HepG2 (cell line): ENCODE measurements at regions not wholly inside any gene's neighbourhood (a gene's known extent, or its start where the extent isn't known, plus 50 kb on each side); places are given as distances from the start of the nearest gene placed in this dataset.
A peak's percentile ranks its signal among the peaks of the same experiment; 100 is the strongest.

Source experiments
- AKAP8 ChIP-seq: sonication (generic); formaldehyde crosslinking; IDR thresholded peaks from 2 replicates; pipeline ENCODE4 v1.5.1; 2020; ENCODE audit warnings: mild to moderate bottlenecking, missing genetic modification reagents
- ATAD3A ChIP-seq: sonication (generic); formaldehyde crosslinking; IDR thresholded peaks from 2 replicates; pipeline ENCODE4 v1.4.0; 2020; ENCODE audit warnings: missing genetic modification reagents
- ELF4 ChIP-seq: sonication (generic); formaldehyde crosslinking; IDR thresholded peaks from 2 replicates; pipeline ENCODE4 v1.5.0; 2020; ENCODE audit warnings: missing genetic modification reagents, mild to moderate bottlenecking, moderate library complexity, borderline replicate concordance
- HMGXB3 ChIP-seq: sonication (generic); formaldehyde crosslinking; IDR thresholded peaks from 2 replicates; pipeline ENCODE4 v1.4.0; 2020; ENCODE audit warnings: missing genetic modification reagents, borderline replicate concordance
- HNRNPH1 ChIP-seq: fragments of 200-400 bp; formaldehyde crosslinking; optimal IDR thresholded peaks from 2 replicates; pipeline ENCODE3; 2017; ENCODE audit warnings: mild to moderate bottlenecking, low read depth, low read length
- KAT2B ChIP-seq: fragments of 150-350 bp; IDR thresholded peaks from 2 replicates; pipeline ENCODE4 v1.6.1; 2014; ENCODE audit warnings: low read depth, low read length, borderline replicate concordance
- PLRG1 ChIP-seq: fragments of 450-650 bp; conservative IDR thresholded peaks from 2 replicates; pipeline ENCODE4 v1.6.1; 2016
- SKI ChIP-seq: fragments of 450-650 bp; IDR thresholded peaks from one replicate; pipeline ENCODE4 v1.6.1; 2018; ENCODE audit warnings: mild to moderate bottlenecking; ENCODE audit not compliant: partially characterized antibody
- SP5 ChIP-seq: IDR thresholded peaks from 2 replicates; pipeline ENCODE4 v1.6.1; 2016; ENCODE audit warnings: low read depth, borderline replicate concordance
- TBP ChIP-seq: sonication (generic); formaldehyde crosslinking; IDR thresholded peaks from 2 replicates; pipeline ENCODE4 v1.5.0; 2020; ENCODE audit warnings: missing genetic modification reagents
- ZNF12 ChIP-seq: sonication (generic); formaldehyde crosslinking; IDR thresholded peaks from 2 replicates; pipeline ENCODE4 v1.5.0; 2020; ENCODE audit warnings: missing genetic modification reagents
- ZNF281 ChIP-seq: sonication (generic); formaldehyde crosslinking; IDR thresholded peaks from 2 replicates; pipeline ENCODE4 v1.4.0; 2020; ENCODE audit warnings: missing genetic modification reagents, borderline replicate concordance
- ZNF331 ChIP-seq: sonication (generic); formaldehyde crosslinking; IDR thresholded peaks from 2 replicates; pipeline ENCODE4 v1.4.0; 2020; ENCODE audit warnings: missing genetic modification reagents
- ZNF350 ChIP-seq: sonication (generic); formaldehyde crosslinking; IDR thresholded peaks from 2 replicates; pipeline ENCODE4 v1.4.0; 2020; ENCODE audit warnings: mild to moderate bottlenecking, low read depth, missing genetic modification reagents, borderline replicate concordance
- TF ChIP-seq, protein P1 (sequence below): IDR thresholded peaks from 2 replicates; pipeline ENCODE4 v1.6.1; 2016; ENCODE audit warnings: low read depth, missing genetic modification reagents, missing compliant biosample characterization
- TF ChIP-seq, protein P2 (sequence below): sonication (generic); formaldehyde crosslinking; IDR thresholded peaks from 2 replicates; pipeline ENCODE4 v1.4.0; 2020; ENCODE audit warnings: missing genetic modification reagents, borderline replicate concordance

DNA sequence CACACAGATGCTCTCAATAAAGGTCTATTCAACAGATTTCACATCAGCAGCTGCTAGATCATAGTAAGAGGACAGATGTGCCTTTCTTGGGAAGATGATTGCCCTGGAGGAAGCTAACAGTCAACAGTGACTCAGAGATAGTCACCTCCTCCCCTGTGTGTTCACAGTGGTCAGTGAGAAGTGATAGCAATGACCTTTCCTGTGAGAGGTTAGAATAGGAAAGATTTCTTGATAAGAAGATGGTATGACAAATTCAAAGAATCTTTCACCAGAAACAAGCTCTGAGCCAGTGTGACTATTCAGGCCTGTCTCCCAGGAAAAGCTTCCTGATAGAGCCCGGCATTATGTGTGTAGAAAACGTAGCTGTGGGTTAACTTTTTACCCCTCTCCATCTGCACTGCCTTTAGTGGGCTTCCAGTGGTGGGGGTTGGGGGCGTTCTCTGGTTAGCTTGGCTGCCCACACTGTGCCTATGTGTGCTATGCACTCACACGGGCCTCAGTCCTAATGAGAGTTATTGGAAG is 66.4 kb upstream of the ARHGAP5 start (continued):
- peak; percentile 26; the same call in 1 of the 2 replicates for TF ChIP-seq ZNF281
- TF ChIP-seq KAT2B = no peak
- no peak for TF ChIP-seq ELF4 (CRISPR knock-in tag)
- TF ChIP-seq HNRNPH1 = no peak
- TF ChIP-seq AKAP8 = no peak
- peak; percentile 45; the same call in 1 of the 2 replicates for TF ChIP-seq SP5
- no peak for TF ChIP-seq ZNF350 (CRISPR knock-in tag)
- TF ChIP-seq SKI = no peak
- no peak for TF ChIP-seq ATAD3A
- TF ChIP-seq HMGXB3 (CRISPR knock-in tag) = 0 out of 2 replicates have a peak, but pooled peaks have one; percentile 36
- no peak for TF ChIP-seq TBP (CRISPR knock-in tag)
- TF ChIP-seq, protein P1, sequence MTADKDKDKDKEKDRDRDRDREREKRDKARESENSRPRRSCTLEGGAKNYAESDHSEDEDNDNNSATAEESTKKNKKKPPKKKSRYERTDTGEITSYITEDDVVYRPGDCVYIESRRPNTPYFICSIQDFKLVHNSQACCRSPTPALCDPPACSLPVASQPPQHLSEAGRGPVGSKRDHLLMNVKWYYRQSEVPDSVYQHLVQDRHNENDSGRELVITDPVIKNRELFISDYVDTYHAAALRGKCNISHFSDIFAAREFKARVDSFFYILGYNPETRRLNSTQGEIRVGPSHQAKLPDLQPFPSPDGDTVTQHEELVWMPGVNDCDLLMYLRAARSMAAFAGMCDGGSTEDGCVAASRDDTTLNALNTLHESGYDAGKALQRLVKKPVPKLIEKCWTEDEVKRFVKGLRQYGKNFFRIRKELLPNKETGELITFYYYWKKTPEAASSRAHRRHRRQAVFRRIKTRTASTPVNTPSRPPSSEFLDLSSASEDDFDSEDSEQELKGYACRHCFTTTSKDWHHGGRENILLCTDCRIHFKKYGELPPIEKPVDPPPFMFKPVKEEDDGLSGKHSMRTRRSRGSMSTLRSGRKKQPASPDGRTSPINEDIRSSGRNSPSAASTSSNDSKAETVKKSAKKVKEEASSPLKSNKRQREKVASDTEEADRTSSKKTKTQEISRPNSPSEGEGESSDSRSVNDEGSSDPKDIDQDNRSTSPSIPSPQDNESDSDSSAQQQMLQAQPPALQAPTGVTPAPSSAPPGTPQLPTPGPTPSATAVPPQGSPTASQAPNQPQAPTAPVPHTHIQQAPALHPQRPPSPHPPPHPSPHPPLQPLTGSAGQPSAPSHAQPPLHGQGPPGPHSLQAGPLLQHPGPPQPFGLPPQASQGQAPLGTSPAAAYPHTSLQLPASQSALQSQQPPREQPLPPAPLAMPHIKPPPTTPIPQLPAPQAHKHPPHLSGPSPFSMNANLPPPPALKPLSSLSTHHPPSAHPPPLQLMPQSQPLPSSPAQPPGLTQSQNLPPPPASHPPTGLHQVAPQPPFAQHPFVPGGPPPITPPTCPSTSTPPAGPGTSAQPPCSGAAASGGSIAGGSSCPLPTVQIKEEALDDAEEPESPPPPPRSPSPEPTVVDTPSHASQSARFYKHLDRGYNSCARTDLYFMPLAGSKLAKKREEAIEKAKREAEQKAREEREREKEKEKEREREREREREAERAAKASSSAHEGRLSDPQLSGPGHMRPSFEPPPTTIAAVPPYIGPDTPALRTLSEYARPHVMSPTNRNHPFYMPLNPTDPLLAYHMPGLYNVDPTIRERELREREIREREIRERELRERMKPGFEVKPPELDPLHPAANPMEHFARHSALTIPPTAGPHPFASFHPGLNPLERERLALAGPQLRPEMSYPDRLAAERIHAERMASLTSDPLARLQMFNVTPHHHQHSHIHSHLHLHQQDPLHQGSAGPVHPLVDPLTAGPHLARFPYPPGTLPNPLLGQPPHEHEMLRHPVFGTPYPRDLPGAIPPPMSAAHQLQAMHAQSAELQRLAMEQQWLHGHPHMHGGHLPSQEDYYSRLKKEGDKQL (CRISPR knock-in tag) = peak; percentile 71; the same call in 1 of the 2 replicates
- TF ChIP-seq, protein P2, sequence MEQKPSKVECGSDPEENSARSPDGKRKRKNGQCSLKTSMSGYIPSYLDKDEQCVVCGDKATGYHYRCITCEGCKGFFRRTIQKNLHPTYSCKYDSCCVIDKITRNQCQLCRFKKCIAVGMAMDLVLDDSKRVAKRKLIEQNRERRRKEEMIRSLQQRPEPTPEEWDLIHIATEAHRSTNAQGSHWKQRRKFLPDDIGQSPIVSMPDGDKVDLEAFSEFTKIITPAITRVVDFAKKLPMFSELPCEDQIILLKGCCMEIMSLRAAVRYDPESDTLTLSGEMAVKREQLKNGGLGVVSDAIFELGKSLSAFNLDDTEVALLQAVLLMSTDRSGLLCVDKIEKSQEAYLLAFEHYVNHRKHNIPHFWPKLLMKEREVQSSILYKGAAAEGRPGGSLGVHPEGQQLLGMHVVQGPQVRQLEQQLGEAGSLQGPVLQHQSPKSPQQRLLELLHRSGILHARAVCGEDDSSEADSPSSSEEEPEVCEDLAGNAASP (CRISPR knock-in tag) = peak; percentile 42; the same call in 1 of the 2 replicates
- 0 out of 2 replicates have a peak, but pooled peaks have one; percentile 28 for TF ChIP-seq ZNF331 (CRISPR knock-in tag)
- peak; percentile 56; the same call in 1 of the 2 replicates for TF ChIP-seq ZNF12 (CRISPR knock-in tag)
- TF ChIP-seq PLRG1 = no peak
